C4-2B (cell line): ENCODE measurements at regions not wholly inside any gene's neighbourhood (a gene's known extent, or its start where the extent isn't known, plus 50 kb on each side); places are given as distances from the start of the nearest gene placed in this dataset.

Source experiments
- ZFX ChIP-seq: fragments of 450-650 bp; IDR thresholded peaks from 2 replicates; pipeline ENCODE4 v1.6.1; 2017
- TF ChIP-seq, protein P1 (sequence below): fragments of 450-650 bp; conservative IDR thresholded peaks from 2 replicates; pipeline ENCODE4 v1.5.1; 2017; ENCODE audit warnings: mild to moderate bottlenecking

DNA sequence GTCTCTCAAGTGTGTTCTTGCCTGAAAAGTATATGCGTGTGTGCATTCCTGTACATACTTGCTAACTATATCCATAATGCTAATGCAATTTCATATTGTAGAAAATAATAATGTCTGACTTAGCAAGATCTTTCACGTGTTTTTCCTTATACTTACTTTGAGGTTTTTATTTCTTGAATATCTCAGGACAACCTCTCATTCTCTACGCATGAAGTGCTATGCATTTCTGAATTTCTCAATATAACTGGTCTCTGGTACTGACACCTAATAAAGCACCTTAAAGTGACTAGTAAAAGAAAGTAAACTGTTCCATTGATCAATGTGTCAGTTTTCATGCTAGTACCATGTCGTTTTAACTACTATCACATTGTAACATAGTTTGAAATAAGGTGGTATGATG is 589.9 kb upstream of the ADGRB3 start:
- TF ChIP-seq, protein P1, sequence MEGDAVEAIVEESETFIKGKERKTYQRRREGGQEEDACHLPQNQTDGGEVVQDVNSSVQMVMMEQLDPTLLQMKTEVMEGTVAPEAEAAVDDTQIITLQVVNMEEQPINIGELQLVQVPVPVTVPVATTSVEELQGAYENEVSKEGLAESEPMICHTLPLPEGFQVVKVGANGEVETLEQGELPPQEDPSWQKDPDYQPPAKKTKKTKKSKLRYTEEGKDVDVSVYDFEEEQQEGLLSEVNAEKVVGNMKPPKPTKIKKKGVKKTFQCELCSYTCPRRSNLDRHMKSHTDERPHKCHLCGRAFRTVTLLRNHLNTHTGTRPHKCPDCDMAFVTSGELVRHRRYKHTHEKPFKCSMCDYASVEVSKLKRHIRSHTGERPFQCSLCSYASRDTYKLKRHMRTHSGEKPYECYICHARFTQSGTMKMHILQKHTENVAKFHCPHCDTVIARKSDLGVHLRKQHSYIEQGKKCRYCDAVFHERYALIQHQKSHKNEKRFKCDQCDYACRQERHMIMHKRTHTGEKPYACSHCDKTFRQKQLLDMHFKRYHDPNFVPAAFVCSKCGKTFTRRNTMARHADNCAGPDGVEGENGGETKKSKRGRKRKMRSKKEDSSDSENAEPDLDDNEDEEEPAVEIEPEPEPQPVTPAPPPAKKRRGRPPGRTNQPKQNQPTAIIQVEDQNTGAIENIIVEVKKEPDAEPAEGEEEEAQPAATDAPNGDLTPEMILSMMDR, result no peak
- no peak for TF ChIP-seq ZFX
